GM18858 (cell line): ENCODE measurements at regions not wholly inside any gene's neighbourhood (a gene's known extent, or its start where the extent isn't known, plus 50 kb on each side); places are given as distances from the start of the nearest gene placed in this dataset.
"Not testable (repeated sequence)": the region's sequence is repeated elsewhere in the genome, so short reads cannot be mapped to it uniquely, and the experiment has no call there.

Experiments used
- ATAC-seq: cut with Tn5 transposase; IDR thresholded peaks from one replicate; pipeline ENCODE4 v1.9.1; 2021; ENCODE audit not compliant: unreplicated experiment

- ATAC-seq = no peak
These were observed 466.0 kb downstream of the GJA1 start for GRCh38 chr6:121901432-121901831.

- ATAC-seq = no peak
These were observed 469.1 kb downstream of the GJA1 start for GRCh38 chr6:121904559-121904958.

DNA sequence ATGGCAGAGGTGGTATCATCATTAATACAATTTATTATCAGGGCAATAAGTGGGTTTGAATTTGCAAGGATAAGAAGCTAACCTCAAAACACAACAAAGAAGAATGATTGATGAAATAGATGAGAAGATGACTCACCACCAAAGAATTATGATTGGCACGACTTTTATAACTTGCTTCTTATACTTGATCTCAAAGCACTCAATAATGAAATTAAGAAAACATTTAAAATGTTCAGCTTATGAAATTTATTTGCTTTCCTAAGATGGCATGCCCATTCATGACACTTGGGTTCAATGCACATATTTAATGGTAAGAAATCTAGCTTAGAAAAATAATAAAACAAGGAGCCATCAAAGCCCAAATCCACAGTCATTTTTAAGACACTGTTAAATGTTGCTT is 477.5 kb downstream of the GJA1 start:
- no peak for ATAC-seq

GRCh38 chr6:121917263-121917829 is 481.9 kb downstream of the GJA1 start:
- ATAC-seq = no peak

- ATAC-seq = no peak
These were observed 481.5 kb upstream of the HSF2 start for GRCh38 chr6:121917834-121918559.

DNA sequence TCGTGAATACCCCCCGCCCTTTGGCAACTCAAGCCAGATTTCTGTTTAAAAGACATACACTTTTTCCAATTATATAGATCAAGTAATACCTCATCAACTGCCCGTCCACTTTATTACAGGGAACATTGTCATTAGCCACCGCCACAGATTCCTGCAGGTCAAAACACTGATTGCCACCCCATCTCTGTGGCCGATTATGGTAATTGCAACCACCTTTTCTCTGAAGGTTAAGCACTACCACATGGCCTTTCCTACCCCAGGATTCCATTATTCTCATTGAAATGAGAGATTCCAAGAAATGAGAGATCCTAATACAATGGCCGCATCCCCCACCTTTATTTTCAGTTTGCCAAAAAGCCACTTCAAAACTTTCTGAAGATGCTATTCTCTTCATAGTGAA is 478.8 kb upstream of the HSF2 start:
- no peak for ATAC-seq

DNA sequence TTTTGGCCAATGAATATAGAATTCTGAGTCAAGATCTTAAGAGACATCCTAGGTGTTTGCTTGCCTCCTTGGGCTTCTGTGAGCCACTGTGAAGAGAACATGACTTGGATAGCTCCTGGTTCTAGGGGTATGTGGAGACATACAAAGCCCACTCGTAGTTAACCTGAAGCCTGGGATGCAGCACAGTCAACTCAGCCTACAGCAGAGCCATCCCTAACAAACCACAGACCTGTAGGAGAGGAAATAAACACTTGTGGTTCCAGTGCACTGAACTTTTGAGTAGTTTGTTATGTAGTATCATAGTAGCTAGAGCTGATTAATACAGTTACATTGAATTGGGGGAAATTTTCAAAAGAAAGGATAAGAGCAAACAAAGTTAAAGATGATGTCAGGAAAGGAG is 474.4 kb upstream of the HSF2 start:
- ATAC-seq = no peak

- no peak for ATAC-seq
These were observed 473.8 kb upstream of the HSF2 start for GRCh38 chr6:121925534-121926255.

GRCh38 chr6:121929301-121929700 is 470.2 kb upstream of the HSF2 start:
- ATAC-seq = no peak

DNA sequence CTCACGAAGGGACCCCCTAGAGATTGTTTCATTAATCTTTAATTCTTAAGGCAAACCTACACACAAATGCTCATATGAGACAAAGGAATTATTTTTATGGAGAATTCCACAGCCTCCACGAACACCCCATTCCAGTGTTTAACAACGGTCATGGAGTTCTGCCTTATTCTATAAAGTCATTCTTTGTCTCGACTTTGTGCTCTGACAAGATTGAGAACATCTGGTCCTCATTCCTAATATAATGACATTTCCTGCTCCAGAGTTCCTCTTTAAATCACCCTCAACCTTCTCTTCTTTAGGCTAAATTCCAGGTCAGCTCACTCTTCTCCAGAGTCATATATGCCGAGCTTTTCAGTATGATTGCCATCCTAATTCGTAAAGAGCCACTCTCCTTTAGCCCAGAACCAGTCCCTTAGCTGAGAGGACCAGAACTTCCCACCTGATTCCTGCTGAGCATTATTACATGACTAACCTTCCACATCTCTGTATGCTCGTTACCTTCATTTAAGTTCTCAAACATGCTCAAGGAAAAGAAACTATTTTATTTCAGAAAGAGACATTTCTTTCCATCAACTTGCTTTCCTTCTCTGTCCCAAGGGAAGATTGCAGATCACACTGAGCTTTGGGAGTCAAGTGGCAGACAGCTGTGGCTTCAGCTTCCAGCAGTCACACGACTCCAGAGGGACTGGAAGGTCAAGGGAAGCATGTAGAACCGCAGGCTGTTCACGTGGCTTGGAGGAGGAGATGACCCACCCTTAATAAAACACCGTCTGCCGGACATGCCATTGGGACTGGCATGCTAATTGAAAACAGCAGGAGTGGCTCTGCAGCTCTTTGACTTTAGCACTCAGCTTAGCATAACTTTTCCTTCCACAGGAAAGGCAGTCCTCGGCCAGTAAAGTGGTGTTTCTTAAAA is 467.1 kb upstream of the HSF2 start:
- no peak for ATAC-seq

DNA sequence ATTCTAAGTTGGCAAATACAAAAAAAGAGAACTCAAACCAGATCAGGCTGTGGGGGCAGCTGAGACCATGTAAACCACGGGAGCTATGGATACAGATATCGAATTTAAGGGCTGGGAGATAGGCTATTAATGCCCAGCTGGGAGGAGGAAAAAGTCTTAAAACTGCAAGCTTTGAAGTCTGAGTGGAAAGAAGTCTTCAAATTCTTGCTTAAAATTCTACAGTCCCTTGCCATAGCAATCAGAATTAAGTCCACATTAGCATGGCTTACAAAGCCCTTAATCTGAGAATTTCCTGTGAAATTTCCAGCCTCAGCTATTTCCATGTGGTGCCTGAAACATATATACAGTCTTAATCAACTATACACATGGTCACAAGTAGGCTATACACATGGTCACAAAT is 465.0 kb upstream of the HSF2 start:
- ATAC-seq = no peak

- no peak for ATAC-seq
These were observed 458.7 kb upstream of the HSF2 start for GRCh38 chr6:121940728-121941127.

- no peak for ATAC-seq
These were observed 455.1 kb upstream of the HSF2 start for GRCh38 chr6:121944354-121944753.

GRCh38 chr6:121951123-121951522 is 448.3 kb upstream of the HSF2 start:
- ATAC-seq = no peak

GRCh38 chr6:121951918-121952379 is 447.5 kb upstream of the HSF2 start:
- ATAC-seq = no peak

GRCh38 chr6:121955401-121955800 is 444.1 kb upstream of the HSF2 start:
- ATAC-seq = not testable (repeated sequence)

DNA sequence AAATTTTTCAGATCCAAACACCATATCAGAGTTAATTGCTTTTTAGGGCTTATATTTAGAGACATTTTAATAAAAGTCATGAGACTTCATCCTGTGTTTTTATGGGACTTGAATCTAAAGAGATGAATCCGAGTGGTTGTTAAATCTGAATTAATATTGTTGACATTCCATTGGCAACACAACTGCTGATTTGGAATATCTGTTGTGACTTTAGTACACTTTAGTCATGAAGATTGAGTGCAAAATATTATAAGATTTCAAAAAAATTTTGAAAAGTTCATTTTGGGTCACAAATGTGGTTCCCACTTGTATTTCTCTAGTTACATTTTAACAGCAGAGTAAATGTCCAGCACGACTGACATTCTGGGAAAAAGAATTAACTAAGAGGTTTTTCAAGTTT is 442.7 kb upstream of the HSF2 start:
- no peak for ATAC-seq

DNA sequence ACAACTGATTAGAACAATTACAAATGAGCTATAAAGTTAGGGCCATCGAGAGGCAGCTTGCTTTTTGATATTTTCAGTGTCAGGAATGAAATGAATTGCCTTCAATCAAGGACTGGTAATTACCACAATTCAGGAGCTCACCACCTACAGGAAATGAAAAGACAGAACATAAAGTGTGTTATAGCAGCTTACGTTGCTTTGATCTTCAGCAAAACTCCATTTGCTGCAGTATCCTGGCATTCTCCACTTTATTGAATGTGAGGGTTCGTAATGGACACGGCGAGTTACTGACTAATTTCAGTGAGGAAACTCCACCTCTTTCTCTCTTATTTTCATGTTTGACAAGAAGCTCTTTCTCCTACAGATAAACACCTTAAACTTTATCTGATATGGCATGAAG is 440.0 kb upstream of the HSF2 start:
- ATAC-seq = no peak

GRCh38 chr6:121961619-121962125 is 437.8 kb upstream of the HSF2 start:
- no peak for ATAC-seq

DNA sequence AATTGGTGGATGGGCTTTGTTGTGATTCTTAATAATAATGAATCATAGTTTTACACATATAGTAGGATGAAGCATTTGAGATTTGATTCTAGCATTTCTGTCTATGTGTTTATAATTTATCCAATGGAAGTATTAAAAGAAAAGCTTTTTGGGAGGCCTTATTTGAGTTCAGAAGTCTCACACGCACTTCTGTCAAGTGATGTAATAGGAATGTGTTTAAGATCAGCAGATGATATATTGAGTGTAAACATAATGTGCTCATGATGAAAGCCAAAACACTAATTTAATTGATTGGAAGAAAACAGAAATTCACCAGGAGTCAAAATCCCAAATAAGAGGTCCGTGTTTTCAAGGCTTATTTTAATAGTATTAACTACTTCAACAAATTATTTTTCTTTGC is 435.6 kb upstream of the HSF2 start:
- no peak for ATAC-seq

DNA sequence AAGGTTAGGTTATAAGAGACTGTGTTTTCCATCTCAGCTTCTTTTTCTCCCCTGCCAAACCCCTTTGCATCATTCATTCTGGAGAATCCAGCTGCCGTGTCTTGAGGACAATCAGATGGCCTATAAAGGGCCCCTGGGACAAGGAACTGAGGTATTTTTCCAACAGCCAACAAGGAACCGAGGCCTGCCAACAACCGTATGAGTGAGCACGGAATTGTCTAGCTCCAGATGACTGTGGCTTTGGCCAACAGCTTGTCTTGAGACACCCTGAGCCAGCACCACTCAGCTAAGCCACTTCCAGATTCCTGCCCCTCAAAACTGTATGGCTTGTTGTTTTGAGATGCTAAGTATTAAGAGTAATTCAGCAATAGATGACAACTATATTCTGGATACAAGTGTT is 433.7 kb upstream of the HSF2 start:
- no peak for ATAC-seq
